Gastroesophageal sphincter (tissue), 4 donors: ENCODE measurements at regions not wholly inside any gene's neighbourhood (a gene's known extent, or its start where the extent isn't known, plus 50 kb on each side); places are given as distances from the start of the nearest gene placed in this dataset.
"Not testable (repeated sequence)": the region's sequence is repeated elsewhere in the genome, so short reads cannot be mapped to it uniquely, and the experiment has no call there.

Experiments
- ATAC-seq: fragments of 150-250 bp; one replicate; pipeline ENCODE4 v1.9.1; 2016; ENCODE audit warnings: mild to moderate bottlenecking, moderate library complexity
- H3K27ac ChIP-seq, 4 donors: fragments of 200-600 bp; sonication (generic) in 3 of 4; 1 replicate in 3 of 4; 2 replicates in 1 of 4; pipeline ENCODE4 v1.5.1; 2016 to 2019
- H3K27me3 ChIP-seq: fragments of 200-600 bp; sonication (generic); one replicate; pipeline ENCODE4 v1.5.1; 2019
- H3K36me3 ChIP-seq, 2 donors: fragments of 200-600 bp; sonication (generic); one replicate each; pipeline ENCODE4 v1.5.1; 2019; ENCODE audit warnings: control low read depth in 1 of 2
- H3K4me1 ChIP-seq, 3 donors: fragments of 200-600 bp; sonication (generic); 1 replicate in 2 of 3; 2 replicates in 1 of 3; pipeline ENCODE4 v1.5.1; 2016 to 2019; ENCODE audit warnings: control low read depth in 2 of 3
- H3K4me3 ChIP-seq, 2 donors: fragments of 200-600 bp; sonication (generic); one replicate each; pipeline ENCODE4 v1.5.1; 2019; ENCODE audit warnings: mild to moderate bottlenecking in 1 of 2, moderate library complexity in 1 of 2
- H3K9me3 ChIP-seq, 3 donors: fragments of 200-600 bp; sonication (generic); one replicate each; pipeline ENCODE4 v1.5.1; 2017 to 2019; ENCODE audit warnings: control low read depth in 2 of 3
- CTCF ChIP-seq, 4 experiments: fragments of 200-600 bp in 2 of 4; fragments of 450-650 bp in 2 of 4; sonication (generic) in 1 of 4; IDR thresholded peaks; one replicate each; pipeline ENCODE4 v1.5.1; 2017 to 2019; ENCODE audit warnings: antibody characterized with exemption in 4 of 4, mild to moderate bottlenecking in 2 of 4, moderate library complexity in 2 of 4
- EP300 ChIP-seq: sonication (generic); formaldehyde crosslinking; IDR thresholded peaks from one replicate; pipeline ENCODE4 v1.6.1; 2017; ENCODE audit warnings: antibody characterized with exemption, mild to moderate bottlenecking
- POLR2A ChIP-seq, 2 donors: fragments of 450-650 bp; IDR thresholded peaks; one replicate each; pipeline ENCODE4 v1.6.1; 2017; ENCODE audit warnings: antibody characterized with exemption in 2 of 2, mild to moderate bottlenecking in 2 of 2, moderate library complexity in 1 of 2
- POLR2AphosphoS5 ChIP-seq: sonication (generic); formaldehyde crosslinking; IDR thresholded peaks from one replicate; pipeline ENCODE4 v1.6.1; 2017; ENCODE audit warnings: antibody characterized with exemption
- WGBS, 2 donors: methylation state at CpG; one replicate each; pipeline ENCODE4 v1.1.5; 2018; ENCODE audit warnings: low coverage in 1 of 2; 5-methylcytosine and 5-hydroxymethylcytosine counted together

GRCh38 chr12:24359418-24359817 lies 409.9 kb upstream of the SOX5 start:
- no peak for ATAC-seq
- no peak overlapping the region for H3K27ac ChIP-seq
- H3K4me3 ChIP-seq: no peak overlapping the region
- H3K27me3 ChIP-seq: no peaks in the 10 kb centered on the region
- TF ChIP-seq EP300: no peak
- TF ChIP-seq POLR2A (IDR thresholded peaks at IDR 0.05): no peak
- H3K4me1 ChIP-seq: peaks cover 0 to 11% (median 0%) of the 10 kb centered on the region in 3 donors
- no peaks in the 10 kb centered on the region for H3K9me3 ChIP-seq
- WGBS, 2 donors: 55 to 71% methylated on average over 1 of the region's 1 CpG
- H3K36me3 ChIP-seq: no peaks in the 10 kb centered on the region

GRCh38 chr12:24356240-24356804 lies 406.9 kb upstream of the SOX5 start:
- H3K27ac ChIP-seq: no peak overlapping the region
- no peak overlapping the region for H3K4me3 ChIP-seq
- no peaks in the 10 kb centered on the region for H3K9me3 ChIP-seq
- H3K4me1 ChIP-seq: peaks cover 0 to 6% (median 0%) of the 10 kb centered on the region in 3 donors
- no peaks in the 10 kb centered on the region for H3K36me3 ChIP-seq
- WGBS, 2 donors: 83 to 95% methylated on average over 2 to 3 of the region's 3 CpGs
- ATAC-seq: no peak
- TF ChIP-seq POLR2AphosphoS5 (no peak), EP300 (no peak), POLR2A (IDR thresholded peaks at IDR 0.05) (no peak), CTCF (IDR thresholded peaks at IDR 0.05) (no peak)
- H3K27me3 ChIP-seq: no peaks in the 10 kb centered on the region

GRCh38 chr12:24352363-24352762 lies 402.9 kb upstream of the SOX5 start:
- Histone ChIP-seq H3K4me1 (no peaks in the 10 kb centered on the region), H3K27me3 (no peaks in the 10 kb centered on the region), H3K9me3 (no peaks in the 10 kb centered on the region), H3K4me3 (no peak overlapping the region), H3K36me3 (no peaks in the 10 kb centered on the region), H3K27ac (no peak overlapping the region)
- TF ChIP-seq POLR2A (IDR thresholded peaks at IDR 0.05): no peak
- no peak for TF ChIP-seq POLR2AphosphoS5
- TF ChIP-seq EP300: no peak
- no peak for TF ChIP-seq CTCF (IDR thresholded peaks at IDR 0.05)
- WGBS, 2 donors: 83 to 100% methylated on average over 5 of the region's 5 CpGs
- ATAC-seq: no peak

DNA sequence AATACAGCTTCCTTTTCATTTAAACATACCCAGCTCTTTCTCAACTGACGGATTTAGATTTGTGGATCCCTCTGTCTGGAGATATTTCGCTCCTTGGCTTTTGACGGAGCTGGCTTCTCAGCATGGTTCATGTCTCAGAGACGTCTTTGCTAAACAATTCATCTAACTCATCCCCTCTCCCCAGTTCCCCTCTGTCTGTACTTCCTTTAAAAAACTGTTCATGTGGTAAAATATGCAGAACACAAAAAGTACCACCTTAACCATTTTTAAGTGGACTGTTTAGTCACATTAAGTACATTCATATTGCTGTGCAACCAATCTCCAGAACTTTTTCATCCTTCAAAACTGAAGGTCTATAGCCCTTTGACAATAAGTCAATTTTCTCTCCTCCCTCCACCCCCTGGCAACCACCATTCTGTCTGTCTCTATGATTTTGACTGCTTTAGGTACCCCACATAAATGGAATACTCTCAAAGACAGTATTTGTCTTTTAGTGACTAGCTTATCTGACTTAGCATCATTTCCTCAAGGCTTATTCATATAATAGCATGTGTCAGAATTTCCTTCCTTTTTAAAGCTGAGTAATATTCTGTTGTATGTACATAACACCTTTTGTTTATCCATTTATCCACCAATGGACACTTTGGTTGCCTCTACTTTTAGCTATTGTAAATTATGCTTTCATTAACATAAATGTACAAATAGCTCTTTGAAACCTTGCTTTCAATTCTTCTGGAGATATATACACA lies 399.8 kb upstream of the SOX5 start:
- TF ChIP-seq POLR2A (IDR thresholded peaks at IDR 0.05) (no peak), POLR2AphosphoS5 (no peak), CTCF (IDR thresholded peaks at IDR 0.05) (no peak), EP300 (no peak)
- no peaks in the 10 kb centered on the region for H3K27me3 ChIP-seq
- 88 to 98% methylated on average over 3 to 4 of the region's 4 CpGs for WGBS, 2 donors
- H3K9me3 ChIP-seq: no peaks in the 10 kb centered on the region
- H3K36me3 ChIP-seq: no peaks in the 10 kb centered on the region
- no peak for ATAC-seq
- H3K27ac ChIP-seq: no peak overlapping the region
- no peak overlapping the region for H3K4me3 ChIP-seq
- H3K4me1 ChIP-seq: no peaks in the 10 kb centered on the region

DNA sequence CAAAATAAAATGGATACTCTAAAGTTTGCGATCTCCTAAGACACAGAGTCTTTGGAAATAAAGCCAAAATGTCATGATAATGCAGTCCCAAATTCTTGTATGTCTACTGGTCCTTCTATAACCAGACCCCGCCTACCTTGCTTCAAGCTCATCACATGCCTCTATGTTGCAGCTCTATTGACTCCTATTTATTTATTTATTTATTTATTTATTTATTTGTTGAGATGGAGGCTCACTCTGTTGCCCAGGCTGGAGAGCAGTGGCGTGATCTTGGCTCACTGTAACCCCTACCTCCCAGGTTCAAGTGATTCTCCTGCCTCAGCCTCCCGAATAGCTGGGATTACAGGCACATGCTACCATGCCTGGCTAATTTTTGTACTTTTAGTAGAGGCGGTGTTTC lies 398.7 kb upstream of the SOX5 start:
- not testable (repeated sequence) for H3K4me3 ChIP-seq, H3K36me3 ChIP-seq, H3K9me3 ChIP-seq, H3K4me1 ChIP-seq, ATAC-seq, H3K27ac ChIP-seq, H3K27me3 ChIP-seq
- 71 to 96% methylated on average over 2 to 4 of the region's 5 CpGs for WGBS, 2 donors

- Histone ChIP-seq H3K27me3 (no peaks in the 10 kb centered on the region), H3K9me3 (no peaks in the 10 kb centered on the region), H3K4me3 (no peak overlapping the region), H3K36me3 (no peaks in the 10 kb centered on the region), H3K27ac (no peak overlapping the region), H3K4me1 (no peaks in the 10 kb centered on the region)
- no peak for ATAC-seq
- TF ChIP-seq CTCF (IDR thresholded peaks at IDR 0.05) (no peak), POLR2AphosphoS5 (no peak), EP300 (no peak), POLR2A (IDR thresholded peaks at IDR 0.05) (no peak)
Measured at GRCh38 chr12:24328261-24328660, 378.8 kb upstream of the SOX5 start.
